MM.1S (cell line): ENCODE measurements at regions not wholly inside any gene's neighbourhood (a gene's known extent, or its start where the extent isn't known, plus 50 kb on each side); places are given as distances from the start of the nearest gene placed in this dataset.

Source experiments
- DNase-seq: peaks from one replicate; pipeline ENCODE4 v3.0.0-alpha.2; 2015
- H2AFZ ChIP-seq: fragments of 300-600 bp; sonication (generic); 2 replicates; pipeline ENCODE4 v1.6.0; 2016; ENCODE audit warnings: antibody characterized with exemption, low read length
- H3F3A ChIP-seq: fragments of 300-600 bp; sonication (generic); 2 replicates; pipeline ENCODE4 v1.6.1; 2016; ENCODE audit warnings: mild to moderate bottlenecking, antibody characterized with exemption, low read length, moderate library complexity, mixed read lengths; ENCODE audit not compliant: insufficient read depth
- H3K27ac ChIP-seq: fragments of 300-600 bp; sonication (generic); 2 replicates; pipeline ENCODE4 v1.5.1; 2016; ENCODE audit warnings: mild to moderate bottlenecking, low read length
- H3K27me3 ChIP-seq: fragments of 300-600 bp; sonication (generic); replicated peaks from 2 replicates; pipeline ENCODE4 v1.6.0; 2016; ENCODE audit warnings: low read length; ENCODE audit not compliant: insufficient read depth
- H3K36me3 ChIP-seq: fragments of 300-600 bp; sonication (generic); replicated peaks from 2 replicates; pipeline ENCODE4 v1.6.1; 2016; ENCODE audit warnings: mild to moderate bottlenecking, low read length, mixed read lengths; ENCODE audit not compliant: insufficient read depth
- H3K4me1 ChIP-seq: fragments of 300-600 bp; sonication (generic); 2 replicates; pipeline ENCODE4 v1.6.1; 2016; ENCODE audit warnings: low read length, mixed read lengths
- H3K4me2 ChIP-seq: fragments of 300-600 bp; sonication (generic); 2 replicates; pipeline ENCODE4 v1.6.0; 2016; ENCODE audit warnings: low read depth, low read length
- H3K4me3 ChIP-seq: fragments of 300-600 bp; sonication (generic); 2 replicates; pipeline ENCODE4 v1.5.1; 2016; ENCODE audit warnings: low read length, mixed read lengths
- H3K79me2 ChIP-seq: fragments of 300-600 bp; sonication (generic); 2 replicates; pipeline ENCODE4 v1.6.1; 2016; ENCODE audit warnings: mixed run types, low read length, mixed read lengths
- H3K9ac ChIP-seq: fragments of 300-600 bp; sonication (generic); 2 replicates; pipeline ENCODE4 v1.6.1; 2016; ENCODE audit warnings: low read length, mixed read lengths
- H3K9me2 ChIP-seq: fragments of 300-600 bp; sonication (generic); replicated peaks from 2 replicates; pipeline ENCODE4 v1.6.1; 2016; ENCODE audit warnings: mild to moderate bottlenecking, low read length, mixed read lengths; ENCODE audit not compliant: insufficient read depth
- H3K9me3 ChIP-seq: fragments of 300-600 bp; sonication (generic); replicated peaks from 2 replicates; pipeline ENCODE4 v1.6.1; 2016; ENCODE audit warnings: mild to moderate bottlenecking, low read length, mixed read lengths; ENCODE audit not compliant: insufficient read depth
- H4K20me1 ChIP-seq: fragments of 300-600 bp; sonication (generic); 2 replicates; pipeline ENCODE4 v1.6.1; 2016; ENCODE audit warnings: mild to moderate bottlenecking, low read length, moderate library complexity, mixed read lengths; ENCODE audit not compliant: insufficient read depth
- CTCF ChIP-seq: fragments of 300-600 bp; sonication (generic); IDR thresholded peaks from 2 replicates; pipeline ENCODE4 v1.5.1; 2016; ENCODE audit warnings: antibody characterized with exemption, low read length, mixed read lengths
- EZH2 ChIP-seq: fragments of 300-600 bp; sonication (generic); optimal IDR thresholded peaks from 2 replicates; pipeline ENCODE3; 2017; ENCODE audit warnings: low read depth, mild to moderate bottlenecking, antibody characterized with exemption, low read length, mixed read lengths
- EZH2phosphoT487 ChIP-seq: fragments of 300-600 bp; sonication (generic); IDR thresholded peaks from 2 replicates; pipeline ENCODE4 v1.6.1; 2018; ENCODE audit warnings: antibody characterized with exemption, low read length

- no peaks in the 10 kb centered on the region for H3K9me2 ChIP-seq
- H4K20me1 ChIP-seq = no peaks in the 10 kb centered on the region
- no peaks in the 10 kb centered on the region for H3K79me2 ChIP-seq
- H2AFZ ChIP-seq = no peak overlapping the region
- no peaks in the 10 kb centered on the region for H3K27me3 ChIP-seq
- no peaks in the 10 kb centered on the region for H3K36me3 ChIP-seq
- H3K4me2 ChIP-seq = no peak overlapping the region
- H3K4me1 ChIP-seq = no peaks in the 10 kb centered on the region
- H3K9me3 ChIP-seq = no peaks in the 10 kb centered on the region
- H3F3A ChIP-seq = no peaks in the 10 kb centered on the region
- H3K4me3 ChIP-seq = no peak overlapping the region
- no peak for DNase-seq
- H3K9ac ChIP-seq = no peak overlapping the region
- H3K27ac ChIP-seq = no peak overlapping the region
- TF ChIP-seq EZH2 = no peak
- TF ChIP-seq EZH2phosphoT487 = no peak
- no peak for TF ChIP-seq CTCF
Observed at GRCh38 chr2:102950371-102950946, 188.6 kb downstream of the TMEM182 start.

GRCh38 chr2:102951249-102951648, 189.4 kb downstream of the TMEM182 start:
- H2AFZ ChIP-seq = no peak overlapping the region
- H3K36me3 ChIP-seq = no peaks in the 10 kb centered on the region
- H4K20me1 ChIP-seq = no peaks in the 10 kb centered on the region
- TF ChIP-seq CTCF (no peak), EZH2 (no peak), EZH2phosphoT487 (no peak)
- H3K79me2 ChIP-seq = no peaks in the 10 kb centered on the region
- no peak overlapping the region for H3K9ac ChIP-seq
- no peak for DNase-seq
- H3K4me1 ChIP-seq = no peaks in the 10 kb centered on the region
- H3K27ac ChIP-seq = no peak overlapping the region
- no peaks in the 10 kb centered on the region for H3F3A ChIP-seq
- H3K9me3 ChIP-seq = no peaks in the 10 kb centered on the region
- H3K4me2 ChIP-seq = no peak overlapping the region
- H3K4me3 ChIP-seq = no peak overlapping the region
- no peaks in the 10 kb centered on the region for H3K27me3 ChIP-seq
- no peaks in the 10 kb centered on the region for H3K9me2 ChIP-seq

- Histone ChIP-seq H3K27me3 (no peaks in the 10 kb centered on the region), H3K36me3 (no peaks in the 10 kb centered on the region), H3K4me2 (no peak overlapping the region), H3K9ac (no peak overlapping the region), H4K20me1 (no peaks in the 10 kb centered on the region), H3K9me2 (no peaks in the 10 kb centered on the region), H3K27ac (no peak overlapping the region), H3K79me2 (no peaks in the 10 kb centered on the region), H3K4me3 (no peak overlapping the region), H3F3A (no peaks in the 10 kb centered on the region), H2AFZ (no peak overlapping the region), H3K9me3 (no peaks in the 10 kb centered on the region), H3K4me1 (no peaks in the 10 kb centered on the region)
- TF ChIP-seq EZH2 = no peak
- TF ChIP-seq CTCF = no peak
- TF ChIP-seq EZH2phosphoT487 = no peak
- DNase-seq = no peak
Observed at GRCh38 chr2:102967451-102967850, 205.6 kb downstream of the TMEM182 start.
